GM23248 (cell line): ENCODE measurements at regions not wholly inside any gene's neighbourhood (a gene's known extent, or its start where the extent isn't known, plus 50 kb on each side); places are given as distances from the start of the nearest gene placed in this dataset.

ENCODE experiments used
- EZH2 ChIP-seq: fragments of 200-600 bp; sonication (generic); IDR thresholded peaks from 2 replicates; pipeline ENCODE4 v1.6.1; 2018; ENCODE audit warnings: antibody characterized with exemption, mild to moderate bottlenecking; ENCODE audit not compliant: insufficient read depth, poor library complexity, severe bottlenecking
- EZH2phosphoT487 ChIP-seq: fragments of 200-600 bp; sonication (generic); IDR thresholded peaks from 2 replicates; pipeline ENCODE4 v1.6.1; 2018; ENCODE audit warnings: antibody characterized with exemption, moderate library complexity, mild to moderate bottlenecking, low read depth; ENCODE audit not compliant: insufficient read depth

- TF ChIP-seq EZH2phosphoT487 (no peak), EZH2 (no peak)
Measured at GRCh38 chr18:22840606-22841144, 92.5 kb upstream of the RBBP8 start.
